ENCODE measurements at regions not wholly inside any gene's neighbourhood (a gene's known extent, or its start where the extent isn't known, plus 50 kb on each side); places are given as distances from the start of the nearest gene placed in this dataset.

- TF ChIP-seq POLR2A (IDR thresholded peaks at IDR 0.05) (no peak), CTCF (IDR thresholded peaks at IDR 0.05) (no peak)
Observed at GRCh38 chr6:81818901-81819361, 66.5 kb upstream of the TENT5A start.
